GM18909 (cell line): ENCODE measurements at regions not wholly inside any gene's neighbourhood (a gene's known extent, or its start where the extent isn't known, plus 50 kb on each side); places are given as distances from the start of the nearest gene placed in this dataset.
"Not testable (repeated sequence)": the region's sequence is repeated elsewhere in the genome, so short reads cannot be mapped to it uniquely, and the experiment has no call there.

Source experiments
- ATAC-seq: cut with Tn5 transposase; IDR thresholded peaks from one replicate; pipeline ENCODE4 v1.9.1; 2021; ENCODE audit warnings: mild to moderate bottlenecking; ENCODE audit not compliant: unreplicated experiment, poor library complexity

DNA sequence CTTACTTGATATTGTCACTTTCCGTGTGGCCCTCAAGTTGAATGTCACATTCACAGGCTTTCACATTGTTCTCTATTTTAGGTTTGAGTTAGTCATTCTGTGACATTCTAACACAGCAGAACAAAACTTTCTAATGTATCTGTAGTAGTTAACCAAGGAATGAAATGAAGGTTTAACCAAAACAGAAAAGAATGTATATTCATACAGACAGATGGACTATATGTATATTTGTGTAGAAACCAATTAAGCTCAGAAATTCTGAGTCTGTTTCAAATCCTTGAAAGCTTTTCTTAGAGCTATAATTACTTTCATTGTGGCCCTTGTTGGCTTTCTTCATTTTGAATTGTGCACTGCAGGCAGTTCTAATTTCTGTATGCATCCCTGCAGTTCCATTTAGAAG lies 654.7 kb downstream of the LRRC70 start:
- no peak for ATAC-seq

- ATAC-seq: no peak
Observed at GRCh38 chr5:63230754-63231153, 652.1 kb downstream of the LRRC70 start.

GRCh38 chr5:63228154-63228553 lies 649.5 kb downstream of the LRRC70 start:
- ATAC-seq: no peak

- no peak for ATAC-seq
Observed at GRCh38 chr5:63220244-63220643, 641.6 kb downstream of the LRRC70 start.

- no peak for ATAC-seq
Observed at GRCh38 chr5:63217422-63217821, 638.8 kb downstream of the LRRC70 start.

- no peak for ATAC-seq
Observed at GRCh38 chr5:63213256-63213655, 634.6 kb downstream of the LRRC70 start.

DNA sequence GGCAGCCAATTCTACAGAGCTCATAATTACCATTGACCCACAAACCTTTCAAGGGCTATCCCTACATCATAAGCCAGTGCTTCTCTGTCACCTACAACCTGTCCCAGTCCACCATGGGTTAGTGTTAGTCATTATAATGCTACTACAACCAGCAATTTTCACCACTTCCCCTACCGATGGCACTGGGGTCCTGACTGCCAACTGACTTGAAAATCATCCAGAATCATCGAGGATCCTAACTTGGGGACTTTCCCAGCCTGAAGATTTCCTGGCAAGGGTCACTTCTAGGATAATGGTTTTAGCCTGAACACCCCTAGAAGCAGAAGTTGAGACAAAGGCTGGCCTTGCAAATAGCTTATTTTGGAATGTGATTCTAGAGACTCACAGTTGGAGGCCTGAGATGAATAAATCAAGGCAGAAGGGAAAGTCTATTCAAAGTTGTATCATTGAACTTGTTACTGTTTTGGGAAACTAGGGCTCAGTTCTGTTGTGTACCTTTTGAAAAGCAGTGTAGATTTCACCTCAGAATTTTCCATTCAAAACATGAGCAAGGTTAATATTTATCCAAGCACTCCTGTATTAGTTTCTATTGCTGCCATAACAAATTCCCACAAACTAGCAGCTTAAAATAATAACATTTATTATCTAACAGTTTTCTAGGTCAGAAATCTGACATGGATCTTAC lies 633.0 kb downstream of the LRRC70 start:
- no peak for ATAC-seq

GRCh38 chr5:63205976-63206375 lies 627.4 kb downstream of the LRRC70 start:
- ATAC-seq: no peak

DNA sequence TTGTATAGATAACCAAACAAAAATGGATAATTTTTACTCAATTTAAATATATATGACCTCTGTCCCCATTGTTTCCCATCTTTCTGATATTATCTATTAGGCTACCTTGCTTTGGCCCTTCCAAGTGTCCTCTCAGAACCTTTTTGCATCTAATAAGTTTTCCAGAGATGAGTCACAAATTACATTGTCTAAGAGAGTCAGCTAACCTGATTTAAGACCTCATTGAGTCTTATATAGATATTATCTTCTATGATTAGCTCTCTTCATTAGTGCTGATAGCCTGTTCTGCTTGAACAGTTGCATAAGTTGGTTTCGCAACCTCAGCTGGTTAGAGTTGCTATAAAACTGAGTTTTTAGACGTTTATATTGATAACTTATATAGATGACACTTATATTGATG lies 623.1 kb downstream of the LRRC70 start:
- no peak for ATAC-seq

DNA sequence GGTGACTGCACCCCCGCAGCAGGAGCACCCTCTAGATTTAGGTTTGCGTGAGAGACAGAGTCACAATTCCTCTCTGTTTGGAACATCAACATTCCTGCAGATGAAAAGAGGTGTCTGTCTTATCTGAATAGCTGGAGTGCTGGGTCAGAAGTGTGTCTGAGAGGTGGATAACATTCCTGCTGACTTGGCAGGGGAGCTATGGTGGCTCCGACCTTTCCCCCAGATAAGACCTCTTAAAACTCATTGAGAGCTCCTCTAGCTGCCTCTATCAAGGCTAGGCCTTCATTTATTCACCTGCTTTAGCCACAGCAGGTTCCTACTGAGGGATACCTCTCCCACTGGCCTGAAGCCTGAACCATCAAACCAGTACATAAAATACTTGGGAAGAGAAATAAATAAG lies 615.5 kb downstream of the LRRC70 start:
- no peak for ATAC-seq

DNA sequence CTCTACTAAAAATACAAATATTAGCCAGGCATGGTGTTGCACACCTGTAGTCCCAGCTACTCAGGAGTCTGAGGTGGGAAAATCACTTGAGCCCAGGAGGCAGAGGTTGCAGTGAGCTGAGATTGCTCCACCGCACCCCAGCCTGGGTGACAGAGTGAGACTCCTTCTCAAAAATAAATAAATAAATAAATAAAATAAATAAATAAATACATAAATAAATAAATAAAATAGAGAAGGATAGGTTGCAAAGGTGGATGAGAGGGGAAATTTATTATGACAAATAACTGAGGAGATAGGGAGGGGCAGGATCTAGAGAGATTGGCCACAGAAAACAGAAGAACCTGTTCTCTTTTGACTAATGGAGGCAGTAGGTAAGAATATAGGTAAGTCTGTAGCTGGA lies 601.6 kb downstream of the LRRC70 start:
- ATAC-seq: not testable (repeated sequence)

DNA sequence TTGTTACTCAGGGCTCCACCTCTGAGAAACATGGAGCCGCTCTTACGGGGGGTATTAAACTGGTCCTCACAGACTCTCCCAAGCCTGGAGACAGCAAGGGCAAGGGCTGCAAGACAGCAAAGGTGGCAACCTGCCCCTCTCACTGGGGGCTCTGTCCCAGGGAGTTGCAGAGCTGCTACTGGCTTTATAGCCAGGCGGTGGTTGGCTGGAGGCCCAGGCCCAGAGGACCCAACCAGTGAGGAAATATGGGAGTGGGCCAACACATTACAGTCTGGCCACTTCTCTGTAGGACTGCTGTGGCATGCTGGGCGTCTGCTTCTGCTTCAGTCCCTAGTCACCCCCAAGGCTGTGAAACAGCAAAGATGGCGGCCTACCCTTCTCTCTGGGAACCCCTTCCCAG lies 597.2 kb downstream of the LRRC70 start:
- ATAC-seq: no peak

GRCh38 chr5:63170486-63170885 lies 591.9 kb downstream of the LRRC70 start:
- ATAC-seq: no peak

GRCh38 chr5:63164838-63165535 lies 586.4 kb downstream of the LRRC70 start:
- no peak for ATAC-seq

GRCh38 chr5:63164339-63164738 lies 585.7 kb downstream of the LRRC70 start:
- ATAC-seq: no peak

DNA sequence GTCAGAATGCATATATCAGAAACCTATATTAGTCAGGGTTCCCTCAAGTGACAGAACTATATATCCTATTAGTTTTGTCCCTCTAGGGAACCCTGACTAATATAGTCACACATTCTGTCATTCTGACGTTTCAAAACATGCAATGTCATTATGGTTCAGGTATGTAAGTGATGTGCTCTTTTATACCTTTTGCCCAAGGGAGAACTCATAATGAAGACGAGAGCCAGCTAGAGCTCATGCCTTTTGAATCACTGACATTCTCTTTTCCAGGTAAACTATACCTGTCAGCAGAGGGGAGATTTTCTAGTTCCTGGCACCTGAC lies 576.7 kb downstream of the LRRC70 start:
- ATAC-seq: no peak

GRCh38 chr5:63154476-63155309 lies 576.1 kb downstream of the LRRC70 start:
- ATAC-seq: no peak

DNA sequence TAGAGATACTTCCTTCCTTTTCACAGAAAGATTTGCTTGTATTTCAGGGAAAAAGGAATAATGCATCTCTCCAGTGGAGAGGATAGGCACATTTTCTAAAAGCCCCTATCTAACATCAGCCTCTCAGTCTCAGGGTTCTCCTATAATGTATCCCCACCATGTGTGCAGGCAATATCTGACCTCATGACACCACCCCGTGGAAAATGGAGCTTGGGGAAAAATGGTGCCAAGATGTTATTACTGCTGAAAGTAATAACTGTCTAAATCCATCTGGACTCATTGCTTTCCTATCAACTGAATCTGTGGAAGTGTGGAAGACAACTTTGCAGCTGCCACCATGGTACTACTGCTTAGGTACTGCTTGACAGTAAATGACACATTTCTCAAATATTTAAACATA lies 574.3 kb downstream of the LRRC70 start:
- ATAC-seq: no peak

GRCh38 chr5:63145167-63145566 lies 566.5 kb downstream of the LRRC70 start:
- no peak for ATAC-seq

DNA sequence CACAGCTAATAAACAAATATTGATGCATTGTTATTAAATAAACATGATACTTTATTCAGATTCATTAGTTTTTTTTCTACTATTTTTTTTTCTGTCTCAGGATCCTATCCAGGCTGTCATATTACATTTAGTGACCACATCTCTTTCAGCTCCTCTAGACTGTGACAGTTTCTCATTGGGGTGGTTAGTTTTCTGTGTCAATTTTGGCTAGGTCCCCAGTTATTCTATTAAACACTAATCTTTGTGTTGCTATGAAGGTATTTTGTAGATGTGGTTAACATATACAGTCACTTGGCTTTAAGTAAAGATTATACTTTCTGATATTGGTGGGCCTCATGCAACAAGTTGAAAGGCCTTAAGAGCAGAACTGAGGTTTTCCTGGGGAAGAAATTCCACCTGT lies 563.0 kb downstream of the LRRC70 start:
- no peak for ATAC-seq

DNA sequence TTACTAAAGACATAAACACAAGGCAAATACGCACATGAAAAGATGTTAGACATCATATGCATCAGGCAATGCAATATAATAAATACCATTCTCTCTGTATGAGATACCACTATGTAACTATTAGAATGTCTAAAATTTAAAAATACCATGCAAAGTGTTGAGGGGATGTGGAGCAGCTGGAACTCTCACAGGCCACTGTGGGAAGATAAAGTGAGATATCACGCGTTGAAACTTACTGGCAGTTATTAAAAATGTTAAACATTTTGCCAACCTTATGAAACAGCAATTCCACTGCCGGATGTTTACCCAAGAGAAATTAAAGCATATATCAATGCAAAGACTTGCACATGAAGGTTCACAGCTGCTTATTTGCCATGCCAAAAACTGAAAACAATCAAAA lies 556.7 kb downstream of the LRRC70 start:
- ATAC-seq: no peak
